ENCODE measurements at regions not wholly inside any gene's neighbourhood (a gene's known extent, or its start where the extent isn't known, plus 50 kb on each side); places are given as distances from the start of the nearest gene placed in this dataset.

DNA sequence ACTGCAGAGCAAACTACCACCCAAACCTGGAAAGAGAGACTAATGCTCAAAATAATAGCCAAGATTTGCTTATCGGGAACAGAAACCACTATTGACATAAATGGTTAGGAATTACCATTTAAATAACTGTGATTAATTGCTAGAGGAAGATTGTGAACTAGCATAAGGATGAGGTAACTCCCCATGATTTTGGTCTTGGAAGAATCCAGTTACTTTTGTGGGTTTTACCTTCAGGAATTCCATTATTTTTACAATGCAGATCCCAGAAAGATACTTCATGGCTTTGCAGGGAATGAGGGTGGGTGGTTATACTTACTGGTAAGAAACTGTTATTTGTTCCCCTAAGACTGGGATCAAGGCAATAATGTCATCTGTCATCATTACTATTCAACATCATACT is 652.9 kb upstream of the FLRT2 start:
- TF ChIP-seq POLR2AphosphoS5 (IDR thresholded peaks at IDR 0.05; ENCODE audit: low read depth) (no peak), SPI1 (IDR thresholded peaks at IDR 0.05; ENCODE audit: borderline replicate concordance, low read depth) (no peak), REST (IDR thresholded peaks at IDR 0.05; ENCODE audit: insufficient replicate concordance, low read depth) (no peak), CTCF (IDR thresholded peaks at IDR 0.05; ENCODE audit: insufficient read depth, low read length) (no peak), GABPA (IDR thresholded peaks at IDR 0.05; ENCODE audit: low read depth) (no peak)
- H3K27me3 ChIP-seq (ENCODE audit: insufficient read depth, poor library complexity, severe bottlenecking): no peaks in the 10 kb centered on the region
- no peak overlapping the region for H3K4me3 ChIP-seq (replicated peaks; ENCODE audit: insufficient read depth, low read length)
- no peak for DNase-seq (ENCODE audit: low read depth in 1 of 2, low spot score in 1 of 2)
- no peak overlapping the region for H3K27ac ChIP-seq (replicated peaks)

DNA sequence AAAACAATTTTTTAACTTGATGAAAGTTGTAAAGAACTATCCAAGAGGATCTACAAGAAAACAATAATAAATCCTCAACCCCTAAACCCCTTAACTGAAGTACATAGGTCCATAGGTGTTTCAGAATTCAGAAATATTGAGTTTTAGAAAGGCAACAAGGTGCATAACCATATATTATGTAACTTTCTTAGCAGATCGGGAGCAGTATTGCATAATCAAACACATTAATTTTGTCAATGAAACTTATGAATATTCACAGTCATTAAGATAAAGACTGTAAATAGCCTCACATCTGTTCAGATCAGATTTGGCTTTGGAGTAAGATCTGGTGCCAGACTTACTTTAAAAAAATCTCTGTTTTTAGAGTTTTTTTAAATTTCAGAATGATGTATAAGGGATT is 647.1 kb upstream of the FLRT2 start:
- no peak for DNase-seq (ENCODE audit: low read depth in 1 of 2, low spot score in 1 of 2)
- no peaks in the 10 kb centered on the region for H3K27me3 ChIP-seq (ENCODE audit: insufficient read depth, poor library complexity, severe bottlenecking)
- H3K27ac ChIP-seq (replicated peaks): no peak overlapping the region
- TF ChIP-seq CTCF (IDR thresholded peaks at IDR 0.05; ENCODE audit: insufficient read depth, low read length): no peak
- TF ChIP-seq REST (IDR thresholded peaks at IDR 0.05; ENCODE audit: insufficient replicate concordance, low read depth): no peak
- no peak for TF ChIP-seq GABPA (IDR thresholded peaks at IDR 0.05; ENCODE audit: low read depth)
- no peak for TF ChIP-seq SPI1 (IDR thresholded peaks at IDR 0.05; ENCODE audit: borderline replicate concordance, low read depth)
- no peak for TF ChIP-seq POLR2AphosphoS5 (IDR thresholded peaks at IDR 0.05; ENCODE audit: low read depth)
- no peak overlapping the region for H3K4me3 ChIP-seq (replicated peaks; ENCODE audit: insufficient read depth, low read length)

DNA sequence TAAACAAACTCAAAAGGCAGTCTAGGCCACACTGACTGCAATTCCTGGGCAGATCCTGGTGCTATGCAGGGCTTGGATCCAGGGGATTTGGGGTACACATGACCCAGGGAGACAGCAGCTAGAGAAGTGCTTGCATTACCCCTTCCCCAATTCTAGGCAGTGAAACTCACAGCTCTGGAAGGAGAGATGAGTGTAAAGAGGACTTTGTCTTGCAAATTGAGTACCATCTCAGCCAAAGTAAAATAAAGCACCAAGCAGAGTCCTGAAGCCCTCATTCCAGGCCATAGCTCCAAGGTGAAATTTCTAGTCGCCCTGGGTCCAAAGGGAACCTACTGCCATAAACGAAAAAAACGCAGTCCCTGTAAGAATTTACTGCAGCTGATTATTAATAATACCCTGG is 644.9 kb upstream of the FLRT2 start:
- no peak for TF ChIP-seq GABPA (IDR thresholded peaks at IDR 0.05; ENCODE audit: low read depth)
- no peak for TF ChIP-seq SPI1 (IDR thresholded peaks at IDR 0.05; ENCODE audit: borderline replicate concordance, low read depth)
- TF ChIP-seq REST (IDR thresholded peaks at IDR 0.05; ENCODE audit: insufficient replicate concordance, low read depth): no peak
- no peak for TF ChIP-seq POLR2AphosphoS5 (IDR thresholded peaks at IDR 0.05; ENCODE audit: low read depth)
- TF ChIP-seq CTCF (IDR thresholded peaks at IDR 0.05; ENCODE audit: insufficient read depth, low read length): no peak
- no peak for DNase-seq (ENCODE audit: low read depth in 1 of 2, low spot score in 1 of 2)
- H3K27me3 ChIP-seq (ENCODE audit: insufficient read depth, poor library complexity, severe bottlenecking): no peaks in the 10 kb centered on the region
- H3K27ac ChIP-seq (replicated peaks): no peak overlapping the region
- H3K4me3 ChIP-seq (replicated peaks; ENCODE audit: insufficient read depth, low read length): no peak overlapping the region
